Body of pancreas (tissue), 4 donors: ENCODE measurements at regions not wholly inside any gene's neighbourhood (a gene's known extent, or its start where the extent isn't known, plus 50 kb on each side); places are given as distances from the start of the nearest gene placed in this dataset. TPM values are rescaled to one million over a fixed set of nuclear protein-coding genes. Genes with fewer than 3 reads are reported as not detected.

ENCODE experiments used
- ATAC-seq: fragments of 150-250 bp; one replicate; pipeline ENCODE4 v1.9.1; 2016
- DNase-seq, 4 donors: peaks; one replicate each; pipeline ENCODE4 v3.0.0-alpha.2; 2019
- H3K27ac ChIP-seq, 4 donors: fragments of 200-600 bp; sonication (generic); 1 replicate in 3 of 4; 2 replicates in 1 of 4; pipeline versions ENCODE4 v1.5.1 to v1.6.1; 2016 to 2019; ENCODE audit warnings: mild to moderate bottlenecking in 1 of 4, mixed read lengths in 1 of 4, moderate library complexity in 1 of 4
- H3K27me3 ChIP-seq, 2 donors: fragments of 200-600 bp; sonication (generic); one replicate each; pipeline ENCODE4 v1.6.0; 2016; ENCODE audit warnings: mild to moderate bottlenecking in 1 of 2
- H3K36me3 ChIP-seq, 2 donors: fragments of 200-600 bp; sonication (generic); replicated peaks in 1 of 2; 2 replicates each; pipeline ENCODE4 v1.5.1; 2016; ENCODE audit warnings: low read depth in 2 of 2; ENCODE audit not compliant: insufficient read depth in 1 of 2
- H3K4me1 ChIP-seq: fragments of 200-600 bp; sonication (generic); one replicate; pipeline ENCODE4 v1.6.0; 2016
- H3K4me3 ChIP-seq, 2 donors: fragments of 200-600 bp; sonication (generic); 1 replicate in 1 of 2; 2 replicates in 1 of 2; pipeline ENCODE4 v1.5.1; 2016 to 2019
- H3K9me3 ChIP-seq, 3 donors: fragments of 200-600 bp; sonication (generic); 1 replicate in 2 of 3; 2 replicates in 1 of 3; pipeline ENCODE4 v1.5.1; 2016
- CTCF ChIP-seq, 7 experiments: fragments of 450-650 bp in 4 of 7; fragments of 200-600 bp in 3 of 7; sonication (generic) in 3 of 7; IDR thresholded peaks; one replicate each; pipeline ENCODE4 v1.5.1; 2016 to 2019; ENCODE audit warnings: antibody characterized with exemption in 7 of 7
- POLR2A ChIP-seq, 3 donors: fragments of 450-650 bp; IDR thresholded peaks; one replicate each; pipeline ENCODE4 v1.6.1; 2016; ENCODE audit warnings: antibody characterized with exemption in 3 of 3, mild to moderate bottlenecking in 2 of 3
- WGBS, 2 donors: methylation state at CpG; one replicate each; pipeline ENCODE4 v1.1.5; 2017; 5-methylcytosine and 5-hydroxymethylcytosine counted together
- intact Hi-C: fragments of 100-400 bp; cut with DNase I; formaldehyde crosslinking; loops from one replicate; pipeline ENCODE4 v1.15.1; 2023
- microRNA counts, 2 donors: library from miRNA; unstranded; fragments of <30 nt; microRNA quantifications; one replicate each; lab custom pipeline; 2017
- microRNA-seq, 2 donors: library from miRNA; unstranded; fragments of <30 nt; microRNA quantifications; one replicate each; pipeline ENCODE4, GENCODE V29; 2016; ENCODE audit warnings: borderline number of aligned reads in 2 of 2, borderline replicate concordance in 2 of 2
- small RNA-seq: library from RNA; depleted of rRNA; stranded (forward); fragments of <200 nt; gene quantifications from one replicate; pipeline ENCODE3, GENCODE V24; 2016

GRCh38 chr1:65097076-65097475, 50.9 kb upstream of the AK4 start:
- no peak for ATAC-seq
- WGBS, 2 donors: 68 to 92% methylated on average over 2 of the region's 2 CpGs
- TF ChIP-seq POLR2A (IDR thresholded peaks at IDR 0.05) (no peak), CTCF (IDR thresholded peaks at IDR 0.05) (no peak)
- Histone ChIP-seq H3K4me1 (no peaks in the 10 kb centered on the region), H3K27ac (no peak overlapping the region), H3K36me3 (no peaks in the 10 kb centered on the region), H3K27me3 (no peaks in the 10 kb centered on the region), H3K9me3 (peaks cover 0 to 6% (median 0%) of the 10 kb centered on the region in 3 donors), H3K4me3 (no peak overlapping the region)
- intact Hi-C loops: no loop called here
- no peak for DNase-seq

MicroRNAs in the stretch of these regions (microRNA counts, 767-probe panel; counts per million panel counts)
- microRNA hsa-miR-101-3p (lab: Ali Mortazavi, UCI): 0 to 736 counts per million in 2 donors

Small RNAs in the stretch of these regions (microRNA-seq; reads per million reads assigned to microRNA genes)
- gene MIR101-1: 3.6 to 13.5 reads per million in 2 donors
- gene MIR3671: 0 reads per million in 2 donors

Small RNAs in the stretch of these regions (small RNA-seq; reads per million reads assigned to genes)
- gene MIR101-1 (1.3 reads per million, percentile 54 among the genes with 10 or more reads in this experiment), gene MIR3671 (not detected), gene MRPS21P1 (not detected), gene RNU6-1176P (not detected)
